ENCODE measurements at regions not wholly inside any gene's neighbourhood (a gene's known extent, or its start where the extent isn't known, plus 50 kb on each side); places are given as distances from the start of the nearest gene placed in this dataset.

GRCh38 chr1:63714482-63714760 lies 59.4 kb upstream of the ROR1 start:
- TF ChIP-seq SP1 (CRISPR knock-in tag; conservative IDR thresholded peaks at IDR 0.05) (no peak), PRRX2 (CRISPR knock-in tag; IDR thresholded peaks at IDR 0.05) (no peak), CREM (CRISPR knock-in tag; IDR thresholded peaks at IDR 0.05) (no peak), JUN (CRISPR knock-in tag; IDR thresholded peaks at IDR 0.05) (no peak), IRF1 (CRISPR knock-in tag; IDR thresholded peaks at IDR 0.05) (no peak), IRF2 (CRISPR knock-in tag; IDR thresholded peaks at IDR 0.05; ENCODE audit: borderline replicate concordance, low read depth) (no peak), TCF7 (CRISPR knock-in tag; IDR thresholded peaks at IDR 0.05; ENCODE audit: low read depth) (no peak), TEAD4 (CRISPR knock-in tag; IDR thresholded peaks at IDR 0.05) (no peak), ATF3 (CRISPR knock-in tag; conservative IDR thresholded peaks at IDR 0.05) (no peak)
- TF ChIP-seq, protein P1, sequence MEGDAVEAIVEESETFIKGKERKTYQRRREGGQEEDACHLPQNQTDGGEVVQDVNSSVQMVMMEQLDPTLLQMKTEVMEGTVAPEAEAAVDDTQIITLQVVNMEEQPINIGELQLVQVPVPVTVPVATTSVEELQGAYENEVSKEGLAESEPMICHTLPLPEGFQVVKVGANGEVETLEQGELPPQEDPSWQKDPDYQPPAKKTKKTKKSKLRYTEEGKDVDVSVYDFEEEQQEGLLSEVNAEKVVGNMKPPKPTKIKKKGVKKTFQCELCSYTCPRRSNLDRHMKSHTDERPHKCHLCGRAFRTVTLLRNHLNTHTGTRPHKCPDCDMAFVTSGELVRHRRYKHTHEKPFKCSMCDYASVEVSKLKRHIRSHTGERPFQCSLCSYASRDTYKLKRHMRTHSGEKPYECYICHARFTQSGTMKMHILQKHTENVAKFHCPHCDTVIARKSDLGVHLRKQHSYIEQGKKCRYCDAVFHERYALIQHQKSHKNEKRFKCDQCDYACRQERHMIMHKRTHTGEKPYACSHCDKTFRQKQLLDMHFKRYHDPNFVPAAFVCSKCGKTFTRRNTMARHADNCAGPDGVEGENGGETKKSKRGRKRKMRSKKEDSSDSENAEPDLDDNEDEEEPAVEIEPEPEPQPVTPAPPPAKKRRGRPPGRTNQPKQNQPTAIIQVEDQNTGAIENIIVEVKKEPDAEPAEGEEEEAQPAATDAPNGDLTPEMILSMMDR (IDR thresholded peaks at IDR 0.05) = no peak
- TF ChIP-seq, protein P2, sequence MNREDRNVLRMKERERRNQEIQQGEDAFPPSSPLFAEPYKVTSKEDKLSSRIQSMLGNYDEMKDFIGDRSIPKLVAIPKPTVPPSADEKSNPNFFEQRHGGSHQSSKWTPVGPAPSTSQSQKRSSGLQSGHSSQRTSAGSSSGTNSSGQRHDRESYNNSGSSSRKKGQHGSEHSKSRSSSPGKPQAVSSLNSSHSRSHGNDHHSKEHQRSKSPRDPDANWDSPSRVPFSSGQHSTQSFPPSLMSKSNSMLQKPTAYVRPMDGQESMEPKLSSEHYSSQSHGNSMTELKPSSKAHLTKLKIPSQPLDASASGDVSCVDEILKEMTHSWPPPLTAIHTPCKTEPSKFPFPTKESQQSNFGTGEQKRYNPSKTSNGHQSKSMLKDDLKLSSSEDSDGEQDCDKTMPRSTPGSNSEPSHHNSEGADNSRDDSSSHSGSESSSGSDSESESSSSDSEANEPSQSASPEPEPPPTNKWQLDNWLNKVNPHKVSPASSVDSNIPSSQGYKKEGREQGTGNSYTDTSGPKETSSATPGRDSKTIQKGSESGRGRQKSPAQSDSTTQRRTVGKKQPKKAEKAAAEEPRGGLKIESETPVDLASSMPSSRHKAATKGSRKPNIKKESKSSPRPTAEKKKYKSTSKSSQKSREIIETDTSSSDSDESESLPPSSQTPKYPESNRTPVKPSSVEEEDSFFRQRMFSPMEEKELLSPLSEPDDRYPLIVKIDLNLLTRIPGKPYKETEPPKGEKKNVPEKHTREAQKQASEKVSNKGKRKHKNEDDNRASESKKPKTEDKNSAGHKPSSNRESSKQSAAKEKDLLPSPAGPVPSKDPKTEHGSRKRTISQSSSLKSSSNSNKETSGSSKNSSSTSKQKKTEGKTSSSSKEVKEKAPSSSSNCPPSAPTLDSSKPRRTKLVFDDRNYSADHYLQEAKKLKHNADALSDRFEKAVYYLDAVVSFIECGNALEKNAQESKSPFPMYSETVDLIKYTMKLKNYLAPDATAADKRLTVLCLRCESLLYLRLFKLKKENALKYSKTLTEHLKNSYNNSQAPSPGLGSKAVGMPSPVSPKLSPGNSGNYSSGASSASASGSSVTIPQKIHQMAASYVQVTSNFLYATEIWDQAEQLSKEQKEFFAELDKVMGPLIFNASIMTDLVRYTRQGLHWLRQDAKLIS (CRISPR knock-in tag; IDR thresholded peaks at IDR 0.05; ENCODE audit: borderline replicate concordance) = no peak
- TF ChIP-seq, protein P3, sequence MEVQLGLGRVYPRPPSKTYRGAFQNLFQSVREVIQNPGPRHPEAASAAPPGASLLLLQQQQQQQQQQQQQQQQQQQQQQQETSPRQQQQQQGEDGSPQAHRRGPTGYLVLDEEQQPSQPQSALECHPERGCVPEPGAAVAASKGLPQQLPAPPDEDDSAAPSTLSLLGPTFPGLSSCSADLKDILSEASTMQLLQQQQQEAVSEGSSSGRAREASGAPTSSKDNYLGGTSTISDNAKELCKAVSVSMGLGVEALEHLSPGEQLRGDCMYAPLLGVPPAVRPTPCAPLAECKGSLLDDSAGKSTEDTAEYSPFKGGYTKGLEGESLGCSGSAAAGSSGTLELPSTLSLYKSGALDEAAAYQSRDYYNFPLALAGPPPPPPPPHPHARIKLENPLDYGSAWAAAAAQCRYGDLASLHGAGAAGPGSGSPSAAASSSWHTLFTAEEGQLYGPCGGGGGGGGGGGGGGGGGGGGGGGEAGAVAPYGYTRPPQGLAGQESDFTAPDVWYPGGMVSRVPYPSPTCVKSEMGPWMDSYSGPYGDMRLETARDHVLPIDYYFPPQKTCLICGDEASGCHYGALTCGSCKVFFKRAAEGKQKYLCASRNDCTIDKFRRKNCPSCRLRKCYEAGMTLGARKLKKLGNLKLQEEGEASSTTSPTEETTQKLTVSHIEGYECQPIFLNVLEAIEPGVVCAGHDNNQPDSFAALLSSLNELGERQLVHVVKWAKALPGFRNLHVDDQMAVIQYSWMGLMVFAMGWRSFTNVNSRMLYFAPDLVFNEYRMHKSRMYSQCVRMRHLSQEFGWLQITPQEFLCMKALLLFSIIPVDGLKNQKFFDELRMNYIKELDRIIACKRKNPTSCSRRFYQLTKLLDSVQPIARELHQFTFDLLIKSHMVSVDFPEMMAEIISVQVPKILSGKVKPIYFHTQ (CRISPR knock-in tag; IDR thresholded peaks at IDR 0.05) = no peak
